Chondrocyte (in vitro differentiated cells): ENCODE measurements at regions not wholly inside any gene's neighbourhood (a gene's known extent, or its start where the extent isn't known, plus 50 kb on each side); places are given as distances from the start of the nearest gene placed in this dataset.
A peak's percentile ranks its signal among the peaks of the same experiment; 100 is the strongest.

Source experiments
- DNase-seq: peaks from one replicate; pipeline ENCODE4 v3.0.0; 2021; ENCODE audit warnings: mixed read lengths, low spot score
- H3K27ac Mint-ChIP-seq: one replicate; pipeline ENCODE4 v1.8.0; 2021; ENCODE audit warnings: mild to moderate bottlenecking, moderate library complexity, mixed read lengths; ENCODE audit not compliant: unreplicated experiment
- H3K27me3 Mint-ChIP-seq: 2 replicates; pipeline ENCODE4 v1.8.0; 2021; ENCODE audit warnings: low read depth, mixed read lengths
- H3K36me3 Mint-ChIP-seq: 2 replicates; pipeline ENCODE4 v1.8.0; 2021; ENCODE audit warnings: low read depth, mixed read lengths
- H3K4me1 Mint-ChIP-seq: 2 replicates; pipeline ENCODE4 v1.8.0; 2021; ENCODE audit warnings: low read depth, mild to moderate bottlenecking, mixed read lengths
- H3K4me3 Mint-ChIP-seq: one replicate; pipeline ENCODE4 v1.8.0; 2021; ENCODE audit warnings: mild to moderate bottlenecking, moderate library complexity, mixed read lengths; ENCODE audit not compliant: unreplicated experiment
- H3K9me3 Mint-ChIP-seq: 2 replicates; pipeline ENCODE4 v1.8.0; 2021; ENCODE audit warnings: low read depth, mixed read lengths
- CTCF ChIP-seq: fragments of 200-600 bp; sonication (generic); IDR thresholded peaks from 2 replicates; pipeline ENCODE4 v1.5.0; 2021; ENCODE audit warnings: antibody characterized with exemption, mild to moderate bottlenecking, moderate library complexity

DNA sequence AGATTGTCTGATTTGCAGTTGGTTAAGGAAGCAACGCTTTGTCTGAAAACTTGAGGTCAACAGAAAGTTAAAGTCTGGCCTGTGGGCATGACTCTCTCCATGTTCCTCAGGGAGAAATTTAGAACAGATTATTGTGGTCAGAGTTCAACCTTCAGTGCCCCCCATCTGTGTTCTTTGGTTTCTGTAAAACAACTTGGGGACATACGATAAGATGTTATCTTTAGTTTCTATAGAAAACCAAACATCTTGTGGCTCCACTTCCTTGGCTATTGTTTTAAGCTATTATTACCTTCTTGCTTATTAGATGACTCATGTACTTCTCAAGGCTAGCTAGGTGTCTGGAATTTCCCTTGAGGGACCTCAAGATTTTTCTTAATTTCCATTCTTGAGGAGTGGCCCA, 507.7 kb downstream of the PDHA2 start:
- Mint-ChIP-seq H3K27ac (no peak overlapping the region), H3K27me3 (no peaks in the 10 kb centered on the region), H3K4me1 (peaks cover 3% of the 10 kb centered on the region), H3K36me3 (no peaks in the 10 kb centered on the region), H3K4me3 (no peak overlapping the region), H3K9me3 (peaks cover 3% of the 10 kb centered on the region)
- DNase-seq, result no peak
- no peak for TF ChIP-seq CTCF

GRCh38 chr4:96352051-96352517, 512.2 kb downstream of the PDHA2 start:
- Mint-ChIP-seq H3K27ac (no peak overlapping the region), H3K27me3 (no peaks in the 10 kb centered on the region), H3K4me1 (peaks cover 13% of the 10 kb centered on the region), H3K9me3 (peaks cover 2% of the 10 kb centered on the region), H3K36me3 (no peaks in the 10 kb centered on the region), H3K4me3 (no peak overlapping the region)
- no peak for DNase-seq
- peak; percentile 84 for TF ChIP-seq CTCF

DNA sequence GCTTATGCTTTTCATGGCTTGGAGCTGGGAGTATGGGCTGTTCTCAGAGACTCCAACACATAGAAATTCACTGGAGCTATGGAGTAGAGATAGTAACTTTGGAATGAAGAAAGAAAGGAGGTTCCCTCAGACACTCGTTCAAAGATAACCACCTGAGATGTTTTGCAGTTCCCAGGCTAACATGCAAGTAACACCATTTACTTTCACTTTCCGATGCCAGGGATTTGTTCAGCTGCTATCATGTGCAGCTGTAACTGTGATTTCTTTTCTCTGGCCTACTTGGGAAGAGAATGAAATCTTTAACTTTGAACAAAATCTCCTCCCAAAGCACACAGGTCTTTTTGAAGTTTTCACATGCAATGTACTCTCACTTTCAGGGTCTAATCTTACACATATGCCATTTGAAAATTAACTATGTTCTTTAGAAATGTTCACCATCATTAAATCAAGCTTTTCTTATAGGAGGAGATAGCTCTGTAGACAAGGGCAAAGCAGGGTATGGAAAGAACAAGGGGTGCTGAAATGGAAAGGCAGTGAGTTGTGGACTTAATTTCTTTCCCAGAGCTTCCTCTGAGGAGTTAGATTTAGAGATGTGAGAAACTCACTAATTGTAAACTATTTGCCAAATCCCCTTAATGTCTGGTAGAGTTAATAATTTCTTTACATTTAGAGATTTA, 514.3 kb downstream of the PDHA2 start:
- no peaks in the 10 kb centered on the region for H3K27me3 Mint-ChIP-seq
- H3K9me3 Mint-ChIP-seq, result no peaks in the 10 kb centered on the region
- no peak overlapping the region for H3K27ac Mint-ChIP-seq
- TF ChIP-seq CTCF, result no peak
- H3K4me1 Mint-ChIP-seq, result peaks cover 13% of the 10 kb centered on the region
- no peaks in the 10 kb centered on the region for H3K36me3 Mint-ChIP-seq
- H3K4me3 Mint-ChIP-seq, result no peak overlapping the region
- DNase-seq, result no peak

GRCh38 chr4:96355414-96355813, 515.5 kb downstream of the PDHA2 start:
- Mint-ChIP-seq H3K4me1 (peaks cover 13% of the 10 kb centered on the region), H3K27me3 (no peaks in the 10 kb centered on the region)

More at GRCh38 chr4:96355414-96355813, 515.5 kb downstream of the PDHA2 start:
- DNase-seq, result no peak
- no peak overlapping the region for H3K4me3 Mint-ChIP-seq
- no peak for TF ChIP-seq CTCF
- H3K9me3 Mint-ChIP-seq, result no peaks in the 10 kb centered on the region
- H3K36me3 Mint-ChIP-seq, result no peaks in the 10 kb centered on the region
- no peak overlapping the region for H3K27ac Mint-ChIP-seq
